K562 (cell line): ENCODE measurements at regions not wholly inside any gene's neighbourhood (a gene's known extent, or its start where the extent isn't known, plus 50 kb on each side); places are given as distances from the start of the nearest gene placed in this dataset.

Experiments
- ARID1B ChIP-seq: fragments of 450-650 bp; IDR thresholded peaks from 2 replicates; pipeline ENCODE4 v1.6.1; 2016; ENCODE audit warnings: antibody characterized with exemption, mild to moderate bottlenecking, inconsistent platforms
- ATF1 ChIP-seq, 2 experiments: fragments of 450-650 bp in 1 of 2; IDR thresholded peaks; 2 replicates each; pipeline ENCODE4 v1.6.1; 2016; ENCODE audit warnings: missing compliant biosample characterization in 1 of 2, missing genetic modification characterization in 1 of 2
- ATF7 ChIP-seq: fragments of 450-650 bp; IDR thresholded peaks from 2 replicates; pipeline ENCODE4 v1.7.1; 2014; ENCODE audit warnings: mild to moderate bottlenecking, moderate library complexity
- E2F6 ChIP-seq, 2 experiments: IDR thresholded peaks; 2 replicates each; pipeline ENCODE4 v1.6.1; 2011; ENCODE audit warnings: borderline replicate concordance in 1 of 2, control low read depth in 1 of 2, low read depth in 1 of 2, low read length in 1 of 2, mild to moderate bottlenecking in 1 of 2, mixed read lengths in 1 of 2, moderate library complexity in 1 of 2; ENCODE audit not compliant: insufficient read depth in 1 of 2, insufficient read length in 1 of 2, poor library complexity in 1 of 2, severe bottlenecking in 1 of 2; ENCODE audit errors: extremely low read depth in 1 of 2
- FIP1L1 ChIP-seq: fragments of 200-400 bp; formaldehyde crosslinking; IDR thresholded peaks from 2 replicates; pipeline ENCODE4 v1.6.1; 2018; ENCODE audit warnings: mild to moderate bottlenecking, low read depth, low read length; ENCODE audit not compliant: poor library complexity, severe bottlenecking
- HEY1 ChIP-seq: fragments of 250-450 bp; sonication (Bioruptor Pico); IDR thresholded peaks from 2 replicates; pipeline ENCODE4 v1.5.0; 2020; ENCODE audit warnings: mild to moderate bottlenecking, moderate library complexity, borderline replicate concordance
- IFI16 ChIP-seq: fragments of 250-450 bp; sonication (Bioruptor Pico); IDR thresholded peaks from 2 replicates; pipeline ENCODE4 v2.1.2; 2022; ENCODE audit warnings: mild to moderate bottlenecking, inconsistent platforms
- JUNB ChIP-seq: fragments of 450-650 bp; formaldehyde crosslinking; conservative IDR thresholded peaks from 2 replicates; pipeline ENCODE4 v1.4.0; 2020; ENCODE audit warnings: mild to moderate bottlenecking
- KDM4B ChIP-seq, 2 experiments: fragments of 450-650 bp in 1 of 2; sonication (generic) in 1 of 2; IDR thresholded peaks; 2 replicates each; pipeline ENCODE4 v1.6.1; 2016 to 2017; ENCODE audit warnings: borderline replicate concordance in 2 of 2, antibody characterized with exemption in 1 of 2, low read depth in 1 of 2, mild to moderate bottlenecking in 1 of 2
- MBD2 ChIP-seq: sonication (generic); IDR thresholded peaks from 2 replicates; pipeline ENCODE4 v1.6.1; 2016; ENCODE audit warnings: low read depth, borderline replicate concordance
- MEIS2 ChIP-seq: fragments of 450-650 bp; IDR thresholded peaks from 2 replicates; pipeline ENCODE4 v1.6.1; 2014; ENCODE audit warnings: mild to moderate bottlenecking; ENCODE audit not compliant: partially characterized antibody
- MTF1 ChIP-seq: fragments of 250-450 bp; sonication (Bioruptor Pico); IDR thresholded peaks from 2 replicates; pipeline ENCODE4 v1.9.0; 2021; ENCODE audit warnings: moderate library complexity, mild to moderate bottlenecking, inconsistent platforms, borderline replicate concordance
- NFE2 ChIP-seq: IDR thresholded peaks from 2 replicates; pipeline ENCODE4 v1.6.1; 2014; ENCODE audit warnings: antibody characterized with exemption, low read depth
- NR3C1 ChIP-seq: sonication (generic); formaldehyde crosslinking; IDR thresholded peaks from 2 replicates; pipeline ENCODE4 v1.8.1; 2022; ENCODE audit warnings: missing genetic modification reagents
- RBBP5 ChIP-seq: fragments of 200-600 bp; sonication (generic); IDR thresholded peaks from 2 replicates; pipeline ENCODE4 v1.6.1; 2012; ENCODE audit warnings: borderline replicate concordance, mild to moderate bottlenecking, low read length, control low read depth, inconsistent platforms; ENCODE audit not compliant: insufficient read depth, poor library complexity, severe bottlenecking
- RBM22 ChIP-seq: fragments of 200-400 bp; formaldehyde crosslinking; IDR thresholded peaks from 2 replicates; pipeline ENCODE4 v1.6.1; 2018; ENCODE audit warnings: low read length, low read depth; ENCODE audit not compliant: poor library complexity, severe bottlenecking
- RNF2 ChIP-seq: sonication (generic); IDR thresholded peaks from 2 replicates; pipeline ENCODE4 v1.6.1; 2016
- SMAD3 ChIP-seq: fragments of 450-650 bp; formaldehyde crosslinking; conservative IDR thresholded peaks from 2 replicates; pipeline ENCODE4 v1.4.0; 2020; ENCODE audit warnings: mild to moderate bottlenecking
- SMARCA4 ChIP-seq: fragments of 450-650 bp; IDR thresholded peaks from 2 replicates; pipeline ENCODE4 v1.6.1; 2016
- ZFPM2 ChIP-seq: fragments of 250-450 bp; sonication (Bioruptor Pico); IDR thresholded peaks from 2 replicates; pipeline ENCODE4 v1.5.1; 2022; ENCODE audit warnings: mild to moderate bottlenecking
- ZMIZ1 ChIP-seq, 2 experiments: fragments of 150-350 bp in 1 of 2; IDR thresholded peaks; 2 replicates each; pipeline ENCODE4 v1.6.1; 2012 to 2016; ENCODE audit warnings: low read depth in 2 of 2, low read length in 2 of 2, mild to moderate bottlenecking in 1 of 2, moderate library complexity in 1 of 2
- ZNF274 ChIP-seq: IDR thresholded peaks from 2 replicates; pipeline ENCODE4 v1.6.1; 2011; ENCODE audit warnings: low read depth, mild to moderate bottlenecking, low read length, moderate library complexity, borderline replicate concordance
- ZNF740 ChIP-seq, 3 experiments: fragments of 200-800 bp in 1 of 3; sonication (Bioruptor generic) in 1 of 3; sonication (generic) in 1 of 3; formaldehyde crosslinking in 1 of 3; IDR thresholded peaks; 2 replicates each; pipeline versions ENCODE4 v1.6.1 to v1.8.0; 2016 to 2022; ENCODE audit warnings: mild to moderate bottlenecking in 2 of 3, missing compliant biosample characterization in 2 of 3, missing genetic modification characterization in 2 of 3, missing genetic modification reagents in 1 of 3

- TF ChIP-seq ZMIZ1 (IDR thresholded peaks at IDR 0.05; ENCODE audit: low read depth in 2 of 2, low read length in 2 of 2) = no peak
- TF ChIP-seq MBD2 = no peak
- no peak for TF ChIP-seq ZNF740 (CRISPR knock-in tag; IDR thresholded peaks at IDR 0.05)
- TF ChIP-seq ZNF740 (tag; IDR thresholded peaks at IDR 0.05) = no peak
- no peak for TF ChIP-seq ATF1 (CRISPR knock-in tag; IDR thresholded peaks at IDR 0.05)
- TF ChIP-seq ATF1 (tag; IDR thresholded peaks at IDR 0.05) = peak; percentile 43; the same call in 1 of the 2 replicates
- no peak for TF ChIP-seq IFI16
- TF ChIP-seq SMAD3 (CRISPR knock-in tag) = no peak
- no peak for TF ChIP-seq SMARCA4
- no peak for TF ChIP-seq RBM22
- no peak for TF ChIP-seq FIP1L1
- TF ChIP-seq NFE2 = no peak
- TF ChIP-seq KDM4B (IDR thresholded peaks at IDR 0.05; ENCODE audit: borderline replicate concordance in 2 of 2, low read depth in 1 of 2) = no peak
- no peak for TF ChIP-seq ARID1B
- no peak for TF ChIP-seq ATF7
- no peak for TF ChIP-seq JUNB (CRISPR knock-in tag)
- TF ChIP-seq MTF1 (CRISPR knock-in tag) = no peak
- peak in 1 of 2 experiments; percentile 48 for TF ChIP-seq E2F6 (IDR thresholded peaks at IDR 0.05; ENCODE audit: borderline replicate concordance in 1 of 2, extremely low read depth in 1 of 2, insufficient read depth in 1 of 2, insufficient read length in 1 of 2, low read depth in 1 of 2, low read length in 1 of 2, poor library complexity in 1 of 2, severe bottlenecking in 1 of 2)
- TF ChIP-seq MEIS2 = no peak
- TF ChIP-seq ZFPM2 (CRISPR knock-in tag) = no peak
- no peak for TF ChIP-seq HEY1 (CRISPR knock-in tag)
- TF ChIP-seq RNF2 = no peak
- no peak for TF ChIP-seq ZNF274
- no peak for TF ChIP-seq RBBP5
- TF ChIP-seq NR3C1 (CRISPR knock-in tag) = no peak
Observed at GRCh38 chr4:177528620-177529019, 86.4 kb upstream of the AGA start (continued).
